Muscle of arm (tissue), 1 donor: ENCODE measurements at regions not wholly inside any gene's neighbourhood (a gene's known extent, or its start where the extent isn't known, plus 50 kb on each side); places are given as distances from the start of the nearest gene placed in this dataset.
A peak's percentile ranks its signal among the peaks of the same experiment; 100 is the strongest.

Experiments used
- DNase-seq: peaks from one replicate; pipeline ENCODE4 v3.0.0-alpha.2; 2013

DNA sequence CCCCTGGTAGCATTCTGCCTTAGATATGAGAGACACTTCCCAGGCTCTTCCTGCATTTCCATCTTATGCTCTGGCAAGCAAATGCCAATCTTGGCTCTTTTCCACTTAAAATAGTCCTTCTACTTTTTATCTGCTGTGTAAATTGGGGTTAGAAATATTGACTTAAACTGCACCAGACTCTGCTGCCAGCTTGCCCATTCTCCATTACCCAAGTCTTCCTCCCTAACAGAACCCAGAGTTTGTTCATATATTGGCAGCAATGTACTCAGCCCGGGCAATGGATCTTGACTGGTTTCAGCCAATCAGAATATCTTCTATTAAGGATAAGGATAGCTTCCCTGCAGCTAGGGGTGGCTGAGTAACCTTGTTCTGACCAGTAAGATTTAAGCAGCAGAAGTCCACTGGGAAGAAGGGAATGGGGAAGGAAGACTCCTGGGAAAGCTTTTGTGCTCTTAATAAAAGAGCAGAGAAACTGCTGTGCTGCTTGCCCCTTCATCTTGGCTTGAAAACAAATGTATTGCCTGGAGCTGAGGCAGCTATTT, 177.1 kb downstream of the KCNRG start:
- no peak for DNase-seq

- no peak for DNase-seq
Observed at GRCh38 chr13:50195045-50195444, 179.8 kb downstream of the KCNRG start.

- no peak for DNase-seq
Observed at GRCh38 chr13:50196118-50196517, 180.9 kb downstream of the KCNRG start.

DNA sequence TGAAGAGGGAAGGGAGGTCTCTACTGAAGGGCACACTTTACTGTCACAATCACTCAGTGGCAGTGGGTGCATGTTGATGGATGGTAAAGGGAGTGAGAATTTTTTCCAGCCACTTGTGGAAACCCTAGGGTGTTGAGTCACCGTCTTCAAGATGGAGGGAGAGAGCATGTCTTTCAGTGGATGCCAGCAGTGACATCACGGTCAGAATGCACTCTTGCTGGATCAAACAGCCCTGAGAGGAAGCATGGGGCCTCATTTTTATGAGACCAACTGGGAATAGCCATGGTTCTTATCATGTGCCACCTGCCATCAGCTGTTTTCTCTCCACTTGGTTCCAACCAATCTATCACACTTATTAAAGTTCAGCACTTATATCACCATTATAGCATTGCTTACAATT, 182.5 kb downstream of the KCNRG start:
- no peak for DNase-seq

GRCh38 chr13:50198508-50198907, 183.3 kb downstream of the KCNRG start:
- no peak for DNase-seq

- no peak for DNase-seq
Observed at GRCh38 chr13:50200569-50200968, 185.3 kb downstream of the KCNRG start.

- no peak for DNase-seq
Observed at GRCh38 chr13:50200988-50201387, 185.7 kb downstream of the KCNRG start.

- DNase-seq, result no peak
Observed at GRCh38 chr13:50202485-50202884, 187.2 kb downstream of the KCNRG start.

DNA sequence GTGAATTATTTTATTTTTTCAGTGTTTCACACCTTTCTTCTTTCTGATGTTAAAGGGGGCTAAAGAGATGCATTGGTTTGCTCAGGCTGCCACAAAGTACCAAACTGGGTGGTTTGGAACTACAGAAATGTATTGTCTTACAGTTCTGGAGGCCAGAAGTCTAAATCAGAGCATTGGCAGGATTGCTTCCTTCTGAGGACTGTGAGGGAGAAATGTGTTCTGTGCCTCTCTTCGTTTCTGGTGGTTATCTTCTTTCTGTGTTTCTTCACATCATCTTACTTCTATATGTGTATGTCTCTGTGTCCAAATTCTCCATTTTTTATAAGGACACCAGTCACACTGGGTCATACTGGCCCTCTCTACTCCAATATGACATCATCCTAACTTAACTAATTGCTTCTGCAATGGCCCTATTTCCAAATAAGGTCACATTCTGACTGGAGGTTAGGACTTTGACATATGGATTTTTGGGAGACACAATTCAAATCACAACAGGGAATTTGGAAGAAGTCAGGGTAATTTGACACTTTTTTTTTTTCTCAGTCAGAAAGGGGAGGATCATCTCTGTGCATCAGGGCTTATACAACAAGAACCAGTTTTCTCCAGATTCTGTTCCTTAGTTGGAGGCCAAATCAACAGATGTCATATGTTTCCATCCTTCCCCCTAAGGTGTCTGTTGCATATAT, 188.2 kb downstream of the KCNRG start:
- peak; percentile 20 for DNase-seq

DNA sequence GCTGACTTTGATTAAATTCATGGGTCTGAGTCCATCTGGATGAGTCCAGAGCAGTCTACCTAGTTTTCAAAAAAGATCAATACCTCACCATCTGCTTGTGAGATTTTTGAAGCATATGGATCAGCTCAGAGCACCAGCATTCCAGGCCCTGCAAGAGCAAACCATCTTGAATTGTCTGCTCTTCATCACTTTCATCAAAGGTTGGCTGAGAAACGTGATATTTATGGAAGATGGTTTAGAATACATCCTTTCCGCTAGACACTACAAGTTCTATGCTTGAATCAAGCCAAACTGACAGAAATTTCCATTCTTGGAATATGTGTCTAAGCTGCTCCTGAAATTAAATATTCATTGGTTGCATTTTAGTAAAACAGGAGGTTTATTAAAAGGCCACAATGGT, 190.3 kb downstream of the KCNRG start:
- DNase-seq, result no peak

DNA sequence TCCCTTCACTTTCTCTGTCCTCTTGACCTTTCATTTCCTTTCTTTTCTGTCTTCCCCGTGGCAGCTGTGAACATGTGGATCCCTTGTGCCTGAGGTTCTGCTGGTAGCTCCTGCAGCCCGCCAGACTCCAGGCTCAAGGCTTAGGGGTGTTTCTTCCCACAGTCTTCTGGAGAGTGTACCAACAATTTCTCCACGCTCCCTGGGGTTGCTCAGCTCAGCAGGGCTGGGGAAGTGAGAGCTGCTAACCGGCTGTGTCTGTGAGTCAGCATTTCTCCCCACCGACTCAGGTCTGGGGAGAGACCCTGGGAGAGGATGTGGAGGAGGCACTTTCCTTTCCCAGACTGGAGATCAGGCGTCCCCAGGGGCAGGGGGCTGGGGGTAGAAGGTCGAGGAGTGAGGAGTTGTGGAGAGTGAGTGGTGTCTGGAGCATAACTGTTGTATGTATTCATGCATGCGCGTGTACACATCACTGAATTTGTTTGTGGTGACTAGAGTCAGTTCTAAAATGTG, 193.6 kb downstream of the KCNRG start:
- DNase-seq, result peak; percentile 45

DNA sequence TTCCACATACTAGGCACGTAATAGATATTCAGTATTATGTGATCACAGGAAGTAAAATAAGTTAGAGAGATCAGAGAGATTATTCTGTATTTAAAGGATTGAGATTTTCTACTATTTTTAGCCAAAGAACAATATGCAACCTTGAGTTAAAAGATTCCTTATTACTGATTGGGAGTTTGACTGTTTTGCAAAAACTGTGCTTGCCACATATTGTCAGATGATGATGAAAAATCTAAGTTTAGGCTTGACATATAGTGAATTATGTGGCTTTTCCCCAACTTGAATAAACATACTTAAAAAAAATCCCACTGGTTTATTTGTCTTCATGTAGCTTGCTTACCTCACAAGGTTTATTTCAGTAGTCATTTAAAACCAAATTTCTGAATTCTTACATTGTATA, 194.4 kb downstream of the KCNRG start:
- DNase-seq, result no peak

DNA sequence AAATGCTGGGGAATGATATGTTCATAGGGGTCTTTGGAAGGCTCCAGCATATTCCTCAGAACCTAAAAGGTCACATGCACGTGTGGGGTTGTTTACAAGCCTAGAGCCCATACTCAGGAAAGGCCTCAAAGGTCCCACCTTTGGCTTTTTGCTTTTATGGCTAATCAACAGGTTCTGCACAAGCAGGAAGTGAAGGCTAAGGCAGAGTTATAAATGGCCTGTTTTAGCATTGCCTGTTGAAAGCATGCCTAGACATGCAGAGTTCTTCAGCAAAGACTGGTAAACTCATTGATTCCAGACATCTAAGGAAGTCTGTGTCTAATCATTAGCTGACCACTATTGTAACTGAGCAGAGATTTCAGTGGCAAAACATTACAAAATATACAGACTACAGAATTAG, 198.3 kb downstream of the KCNRG start:
- no peak for DNase-seq

- no peak for DNase-seq
Observed at GRCh38 chr13:50214514-50214913, 199.3 kb downstream of the KCNRG start.

DNA sequence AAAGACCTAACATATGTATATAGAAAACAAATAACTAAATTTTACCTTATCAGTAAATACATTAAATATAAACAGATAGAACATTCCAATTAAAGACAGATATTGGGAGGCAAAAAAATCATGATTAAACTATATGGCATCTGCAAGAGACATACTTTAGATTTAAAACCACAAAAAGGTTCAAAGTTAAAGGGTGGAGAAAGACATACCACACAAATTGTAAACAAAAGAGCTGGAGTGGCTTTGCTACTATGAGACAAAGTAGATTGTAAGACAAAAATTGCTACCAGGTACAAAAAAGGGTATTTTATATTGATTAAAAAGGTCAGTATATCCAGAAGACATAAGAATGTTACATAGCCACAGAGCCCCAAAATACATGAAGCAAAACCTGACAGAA, 200.2 kb downstream of the KCNRG start:
- DNase-seq, result no peak

- DNase-seq, result no peak
Observed at GRCh38 chr13:50219743-50220142, 204.5 kb downstream of the KCNRG start.

DNA sequence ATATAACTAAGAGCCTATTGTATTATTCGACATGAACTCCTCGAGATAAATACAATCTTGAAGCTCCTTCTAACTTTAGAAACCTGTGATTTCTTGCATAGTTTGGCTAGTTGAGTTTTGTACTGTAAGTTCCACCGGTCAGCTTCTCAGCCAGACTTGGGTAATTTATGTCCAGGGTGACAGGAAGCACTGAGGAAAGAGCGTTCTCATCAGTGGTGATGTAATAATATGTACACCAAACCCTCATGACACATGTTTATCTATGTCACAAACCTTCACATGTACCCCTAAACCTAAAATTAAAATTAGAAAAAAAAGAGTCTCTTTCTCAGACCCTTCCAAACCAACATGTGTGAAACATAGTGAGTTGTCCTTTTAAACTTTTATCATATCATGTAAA, 205.7 kb downstream of the KCNRG start:
- DNase-seq, result no peak

GRCh38 chr13:50222569-50223332, 207.5 kb downstream of the KCNRG start:
- DNase-seq, result peak; percentile 74

- DNase-seq, result no peak
Observed at GRCh38 chr13:50224534-50224933, 209.3 kb downstream of the KCNRG start.

GRCh38 chr13:50225193-50226155, 210.2 kb downstream of the KCNRG start:
- DNase-seq, result no peak

GRCh38 chr13:50226515-50227155, 211.4 kb downstream of the KCNRG start:
- DNase-seq, result peak; percentile 68
